ENCODE measurements at regions not wholly inside any gene's neighbourhood (a gene's known extent, or its start where the extent isn't known, plus 50 kb on each side); places are given as distances from the start of the nearest gene placed in this dataset.
A peak's percentile ranks its signal among the peaks of the same experiment; 100 is the strongest.

DNA sequence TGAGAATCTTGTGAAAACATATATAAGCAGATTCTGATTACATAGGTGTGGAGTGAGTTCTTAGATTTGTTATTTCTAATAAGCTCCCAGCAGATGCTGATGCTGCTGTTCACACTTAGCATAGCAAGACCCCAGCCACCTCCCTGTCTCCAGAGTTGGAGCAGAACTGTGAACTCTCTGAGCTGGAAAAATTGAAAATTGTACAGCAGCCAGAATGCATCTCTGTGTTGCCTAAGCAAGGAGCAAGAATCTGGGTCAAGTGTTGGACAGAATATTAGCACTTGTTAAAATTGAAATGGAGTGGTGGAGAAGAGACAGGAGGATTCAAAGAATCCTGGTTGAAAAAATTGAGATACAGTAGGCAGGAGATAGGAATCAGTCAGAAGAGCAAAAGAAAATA, 146.6 kb upstream of the FAM47C start:
- no peaks in the 10 kb centered on the region for H3K79me2 ChIP-seq (ENCODE audit: control insufficient read depth, insufficient read depth, low read length)
- Mint-ChIP-seq H3K9me3 (ENCODE audit: insufficient read depth) (no peaks in the 10 kb centered on the region), H3K4me1 (no peaks in the 10 kb centered on the region), H3K27me3 (no peaks in the 10 kb centered on the region), H3K27ac (no peak overlapping the region), H3K4me3 (no peak overlapping the region)
- H3K9me3 ChIP-seq (ENCODE audit: control extremely low read depth in 1 of 3, control insufficient read depth in 2 of 3, insufficient read depth in 1 of 3, low read length in 2 of 3), result no peaks in the 10 kb centered on the region
- intact Hi-C loops (cut with micrococcal nuclease), result no loop called here
- H3K27me3 ChIP-seq (replicated peaks in 1 of 4; ENCODE audit: control extremely low read depth in 1 of 4, control insufficient read depth in 3 of 4, insufficient read depth in 4 of 4, low read length in 3 of 4), result no peaks in the 10 kb centered on the region
- H4K20me1 ChIP-seq (ENCODE audit: control insufficient read depth, insufficient read depth, low read length, poor library complexity, severe bottlenecking), result no peaks in the 10 kb centered on the region
- no peak overlapping the region for H3K4me3 ChIP-seq (ENCODE audit: control extremely low read depth in 1 of 5, extremely low read depth in 1 of 5, insufficient read depth in 1 of 5, low read depth in 2 of 5, low read length in 4 of 5)
- DNase-seq (no peak), ATAC-seq (ENCODE audit: low read depth) (no peak)
- H3K4me1 ChIP-seq (ENCODE audit: control insufficient read depth in 2 of 2, insufficient read depth in 2 of 2, low read length in 2 of 2), result no peaks in the 10 kb centered on the region
- ChIA-PET POLR2A (no interaction called here), CTCF (no interaction called here)
- H3K36me3 ChIP-seq (replicated peaks in 1 of 2; ENCODE audit: control extremely low read depth in 1 of 2, control insufficient read depth in 1 of 2, extremely low read depth in 1 of 2, insufficient read depth in 2 of 2, low read length in 1 of 2), result no peaks in the 10 kb centered on the region
- no peak overlapping the region for H3K4me2 ChIP-seq (replicated peaks; ENCODE audit: low read depth, low read length, poor library complexity, severe bottlenecking)
- H3K9ac ChIP-seq (ENCODE audit: low read length), result no peak overlapping the region
- no peak overlapping the region for H3K27ac ChIP-seq (ENCODE audit: low read length in 2 of 2)
- no peak overlapping the region for H2AFZ ChIP-seq (ENCODE audit: insufficient read depth, low read depth, low read length, poor library complexity, severe bottlenecking)
- TF ChIP-seq EZH2 (IDR thresholded peaks at IDR 0.05; ENCODE audit: borderline replicate concordance, insufficient read depth, low read depth, low read length, poor library complexity, severe bottlenecking), result no peak
- TF ChIP-seq, protein P1, sequence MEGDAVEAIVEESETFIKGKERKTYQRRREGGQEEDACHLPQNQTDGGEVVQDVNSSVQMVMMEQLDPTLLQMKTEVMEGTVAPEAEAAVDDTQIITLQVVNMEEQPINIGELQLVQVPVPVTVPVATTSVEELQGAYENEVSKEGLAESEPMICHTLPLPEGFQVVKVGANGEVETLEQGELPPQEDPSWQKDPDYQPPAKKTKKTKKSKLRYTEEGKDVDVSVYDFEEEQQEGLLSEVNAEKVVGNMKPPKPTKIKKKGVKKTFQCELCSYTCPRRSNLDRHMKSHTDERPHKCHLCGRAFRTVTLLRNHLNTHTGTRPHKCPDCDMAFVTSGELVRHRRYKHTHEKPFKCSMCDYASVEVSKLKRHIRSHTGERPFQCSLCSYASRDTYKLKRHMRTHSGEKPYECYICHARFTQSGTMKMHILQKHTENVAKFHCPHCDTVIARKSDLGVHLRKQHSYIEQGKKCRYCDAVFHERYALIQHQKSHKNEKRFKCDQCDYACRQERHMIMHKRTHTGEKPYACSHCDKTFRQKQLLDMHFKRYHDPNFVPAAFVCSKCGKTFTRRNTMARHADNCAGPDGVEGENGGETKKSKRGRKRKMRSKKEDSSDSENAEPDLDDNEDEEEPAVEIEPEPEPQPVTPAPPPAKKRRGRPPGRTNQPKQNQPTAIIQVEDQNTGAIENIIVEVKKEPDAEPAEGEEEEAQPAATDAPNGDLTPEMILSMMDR (IDR thresholded peaks at IDR 0.05), result no peak

GRCh38 chrX:36867143-36867542, 141.0 kb upstream of the FAM47C start:
- no peak overlapping the region for H2AFZ ChIP-seq (ENCODE audit: insufficient read depth, low read depth, low read length, poor library complexity, severe bottlenecking)
- H4K20me1 ChIP-seq (ENCODE audit: control insufficient read depth, insufficient read depth, low read length, poor library complexity, severe bottlenecking), result no peaks in the 10 kb centered on the region
- intact Hi-C loops (cut with micrococcal nuclease), result no loop called here
- no peaks in the 10 kb centered on the region for H3K36me3 ChIP-seq (replicated peaks in 1 of 2; ENCODE audit: control extremely low read depth in 1 of 2, control insufficient read depth in 1 of 2, extremely low read depth in 1 of 2, insufficient read depth in 2 of 2, low read length in 1 of 2)
- no peak overlapping the region for H3K9ac ChIP-seq (ENCODE audit: low read length)
- Mint-ChIP-seq H3K9me3 (ENCODE audit: insufficient read depth) (no peaks in the 10 kb centered on the region), H3K4me1 (no peaks in the 10 kb centered on the region), H3K4me3 (no peak overlapping the region), H3K27me3 (no peaks in the 10 kb centered on the region), H3K27ac (no peak overlapping the region)
- H3K27ac ChIP-seq (ENCODE audit: low read length in 2 of 2), result no peak overlapping the region
- ATAC-seq (ENCODE audit: low read depth), result no peak
- DNase-seq, result peak; percentile 1
- ChIA-PET CTCF (no interaction called here), POLR2A (no interaction called here)
- H3K27me3 ChIP-seq (replicated peaks in 1 of 4; ENCODE audit: control extremely low read depth in 1 of 4, control insufficient read depth in 3 of 4, insufficient read depth in 4 of 4, low read length in 3 of 4), result no peaks in the 10 kb centered on the region
- no peaks in the 10 kb centered on the region for H3K79me2 ChIP-seq (ENCODE audit: control insufficient read depth, insufficient read depth, low read length)
- no peaks in the 10 kb centered on the region for H3K4me1 ChIP-seq (ENCODE audit: control insufficient read depth in 2 of 2, insufficient read depth in 2 of 2, low read length in 2 of 2)
- H3K9me3 ChIP-seq (ENCODE audit: control extremely low read depth in 1 of 3, control insufficient read depth in 2 of 3, insufficient read depth in 1 of 3, low read length in 2 of 3), result no peaks in the 10 kb centered on the region
- no peak for TF ChIP-seq EZH2 (IDR thresholded peaks at IDR 0.05; ENCODE audit: borderline replicate concordance, insufficient read depth, low read depth, low read length, poor library complexity, severe bottlenecking)
- TF ChIP-seq, protein P1 (IDR thresholded peaks at IDR 0.05), result peak; percentile 54
- WGBS (ENCODE audit: insufficient coverage), result no CpG with 5 or more reads among the region's 3 CpGs
- H3K4me2 ChIP-seq (replicated peaks; ENCODE audit: low read depth, low read length, poor library complexity, severe bottlenecking), result no peak overlapping the region
- H3K4me3 ChIP-seq (ENCODE audit: control extremely low read depth in 1 of 5, extremely low read depth in 1 of 5, insufficient read depth in 1 of 5, low read depth in 2 of 5, low read length in 4 of 5), result no peak overlapping the region

Measured in B cell (primary cell).